ES-I3 (cell line): ENCODE measurements at regions not wholly inside any gene's neighbourhood (a gene's known extent, or its start where the extent isn't known, plus 50 kb on each side); places are given as distances from the start of the nearest gene placed in this dataset.

ENCODE experiments used
- H3K36me3 ChIP-seq: 2 replicates; pipeline ENCODE4 v1.6.1; 2013; ENCODE audit warnings: mild to moderate bottlenecking, low read length, control low read depth, moderate library complexity; ENCODE audit not compliant: insufficient read depth
- H3K4me1 ChIP-seq: 2 replicates; pipeline ENCODE4 v1.6.1; 2013; ENCODE audit warnings: mild to moderate bottlenecking, control low read depth, low read length; ENCODE audit not compliant: insufficient read depth
- H3K9ac ChIP-seq: 2 replicates; pipeline ENCODE4 v1.6.1; 2013; ENCODE audit warnings: low read depth, mild to moderate bottlenecking, low read length, moderate library complexity
- H3K9me3 ChIP-seq: 2 replicates; pipeline ENCODE4 v1.6.1; 2013; ENCODE audit warnings: mild to moderate bottlenecking, low read length, moderate library complexity; ENCODE audit not compliant: control insufficient read depth, insufficient read depth

GRCh38 chr18:41569867-41570266 is 385.2 kb upstream of the PIK3C3 start:
- H3K4me1 ChIP-seq: peaks cover 6% of the 10 kb centered on the region; the same call in 1 of the 2 replicates
- H3K9me3 ChIP-seq: no peaks in the 10 kb centered on the region
- H3K36me3 ChIP-seq: no peaks in the 10 kb centered on the region
- no peak overlapping the region for H3K9ac ChIP-seq

DNA sequence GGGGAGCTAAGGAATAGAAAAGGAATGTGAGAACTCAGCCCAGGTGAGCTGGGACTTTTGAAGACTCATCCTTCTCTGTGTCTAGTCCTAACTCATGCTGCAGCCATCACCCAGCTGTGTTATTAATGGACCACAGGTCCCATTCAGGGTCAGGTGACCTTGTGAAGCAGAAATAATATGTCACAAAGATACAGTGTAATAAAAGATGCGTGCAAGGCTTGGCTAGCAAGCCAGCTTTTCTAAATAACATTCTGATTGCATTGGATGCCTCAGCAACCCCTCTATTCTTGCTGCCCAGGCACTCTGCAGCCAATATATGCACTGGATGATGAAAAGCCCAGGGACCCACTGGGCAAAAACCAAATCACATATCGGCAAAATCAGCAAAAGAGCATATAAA is 393.1 kb upstream of the PIK3C3 start:
- Histone ChIP-seq H3K36me3 (no peaks in the 10 kb centered on the region), H3K9me3 (no peaks in the 10 kb centered on the region), H3K9ac (no peak overlapping the region), H3K4me1 (no peaks in the 10 kb centered on the region)

DNA sequence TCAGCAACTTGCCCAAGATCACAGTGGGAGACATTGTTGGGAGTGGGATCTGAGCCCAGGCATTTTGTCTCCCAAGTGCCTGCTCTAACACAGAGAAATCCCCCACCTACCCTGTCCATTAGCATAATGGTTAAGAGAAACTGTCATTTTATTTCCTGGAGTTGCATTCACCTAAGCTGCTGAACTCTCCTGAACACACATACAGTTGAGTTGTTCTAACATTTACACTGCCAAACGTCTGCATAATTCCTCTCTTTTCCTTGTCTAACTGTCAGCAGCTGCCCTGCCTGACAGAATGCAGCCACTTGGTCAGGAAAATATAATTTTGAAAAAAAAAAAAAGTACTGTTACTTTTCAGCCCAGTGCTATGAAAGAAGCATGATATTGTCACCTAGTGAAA is 396.3 kb upstream of the PIK3C3 start:
- H3K9ac ChIP-seq: no peak overlapping the region
- H3K36me3 ChIP-seq: no peaks in the 10 kb centered on the region
- H3K4me1 ChIP-seq: no peaks in the 10 kb centered on the region
- H3K9me3 ChIP-seq: no peaks in the 10 kb centered on the region

DNA sequence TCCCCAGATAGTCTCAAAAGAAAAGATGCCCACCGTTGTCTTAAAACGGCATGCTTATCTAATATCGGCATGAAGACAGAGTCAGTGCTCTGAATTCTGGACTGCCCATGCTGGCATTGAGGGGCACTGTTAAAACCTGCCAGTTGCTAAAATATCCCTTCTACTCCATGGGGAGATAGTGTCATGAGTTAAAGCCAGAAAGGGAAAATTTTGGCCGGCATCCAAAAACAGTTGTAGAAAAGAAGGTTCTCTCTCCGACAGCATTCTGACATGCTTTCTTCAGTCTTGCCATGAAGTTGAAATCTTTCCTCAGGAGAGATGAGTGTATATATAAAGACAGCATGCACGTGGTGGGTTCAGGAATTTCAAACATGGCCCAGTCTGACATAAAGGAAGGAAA is 401.3 kb upstream of the PIK3C3 start:
- no peaks in the 10 kb centered on the region for H3K36me3 ChIP-seq
- H3K4me1 ChIP-seq: no peaks in the 10 kb centered on the region
- no peaks in the 10 kb centered on the region for H3K9me3 ChIP-seq
- H3K9ac ChIP-seq: no peak overlapping the region

- Histone ChIP-seq H3K9ac (no peak overlapping the region), H3K36me3 (no peaks in the 10 kb centered on the region), H3K9me3 (no peaks in the 10 kb centered on the region), H3K4me1 (no peaks in the 10 kb centered on the region)
These were observed 406.3 kb upstream of the PIK3C3 start for GRCh38 chr18:41548521-41549260.

DNA sequence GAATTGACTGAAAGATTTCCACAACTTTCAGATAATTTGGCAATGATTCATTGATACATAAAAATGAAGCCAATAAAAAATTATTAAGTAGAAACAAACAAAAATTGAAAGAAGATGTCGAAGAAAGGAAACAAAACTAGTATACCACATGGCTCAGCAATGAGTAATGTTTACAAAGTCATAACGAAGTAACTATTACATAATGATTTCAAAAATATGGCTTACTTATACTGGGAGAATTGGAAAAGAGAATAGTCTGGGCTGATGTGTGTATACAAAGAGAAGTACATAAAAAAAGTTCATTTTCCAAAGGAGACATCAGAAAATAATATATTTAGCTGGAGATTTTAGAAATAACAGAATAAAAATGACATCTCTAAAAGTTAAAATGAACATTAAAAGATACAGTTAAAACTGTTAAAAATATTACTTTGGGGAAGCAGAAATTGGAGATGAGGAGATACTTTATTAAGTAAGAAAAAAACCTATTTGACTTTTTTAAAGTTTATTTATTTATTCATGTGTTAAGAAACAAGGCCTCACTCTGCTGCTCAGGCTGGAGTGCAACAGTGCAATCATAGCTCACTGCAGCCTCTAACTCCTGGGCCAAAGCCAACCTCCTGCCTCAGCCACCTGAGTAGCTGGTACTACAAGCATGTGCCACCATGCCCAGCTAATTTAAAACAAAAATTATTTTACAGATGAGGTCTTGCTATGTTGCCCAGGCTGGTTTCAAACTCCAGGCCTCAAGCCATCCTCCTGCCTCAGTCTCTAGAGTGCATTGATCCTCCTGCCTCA is 409.7 kb upstream of the PIK3C3 start:
- H3K4me1 ChIP-seq: no peaks in the 10 kb centered on the region
- H3K36me3 ChIP-seq: no peaks in the 10 kb centered on the region
- no peaks in the 10 kb centered on the region for H3K9me3 ChIP-seq
- no peak overlapping the region for H3K9ac ChIP-seq

DNA sequence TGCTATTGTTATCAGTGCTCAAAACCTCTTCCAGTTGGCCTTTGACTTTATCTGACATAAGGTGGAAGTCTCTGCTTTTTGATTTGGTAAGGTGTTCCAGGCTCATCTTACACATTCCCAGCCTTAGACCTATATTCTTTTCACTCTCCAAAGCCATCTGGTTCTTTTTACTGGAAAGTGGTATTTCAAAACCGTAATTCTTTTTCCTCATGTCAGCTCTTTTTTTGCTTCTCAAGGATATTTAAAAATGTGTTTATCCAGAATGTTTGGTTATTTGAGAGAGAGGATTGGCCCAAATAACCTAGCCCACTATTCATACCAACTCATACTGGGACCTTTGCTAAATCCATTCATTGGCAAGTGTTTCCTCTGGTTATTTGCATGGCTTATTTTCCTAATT is 411.2 kb upstream of the PIK3C3 start:
- H3K36me3 ChIP-seq: no peaks in the 10 kb centered on the region
- H3K9ac ChIP-seq: no peak overlapping the region

DNA sequence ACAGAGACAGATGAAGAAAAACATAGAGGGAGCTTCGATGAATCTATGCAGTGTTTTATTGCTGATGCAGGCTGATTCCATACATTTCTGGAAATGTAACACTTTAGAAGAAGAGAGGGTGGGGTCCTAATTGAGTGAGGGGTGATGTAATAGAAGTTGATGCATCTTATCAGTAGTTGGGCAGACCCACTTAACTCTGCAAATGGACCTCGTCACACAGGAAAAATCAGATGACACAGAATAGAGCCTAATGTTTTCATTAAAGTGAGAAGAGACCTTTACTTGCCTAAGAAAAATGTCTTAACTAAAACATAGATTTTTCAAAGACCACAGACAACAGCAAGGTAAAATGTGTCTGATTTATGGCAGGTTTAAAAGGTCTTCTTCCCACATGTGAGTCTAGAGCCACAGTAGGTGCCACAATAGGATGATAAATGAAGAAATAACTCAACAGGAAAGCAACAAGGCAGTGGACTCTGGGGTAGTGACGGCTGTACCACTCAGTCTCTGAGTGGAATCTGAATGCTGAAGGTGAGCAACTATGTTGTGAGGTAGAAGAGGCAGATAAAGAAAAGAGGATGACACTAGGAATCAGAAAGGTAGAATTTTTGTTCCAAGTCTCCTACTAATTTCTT is 414.7 kb upstream of the PIK3C3 start:
- no peaks in the 10 kb centered on the region for H3K36me3 ChIP-seq
- H3K9ac ChIP-seq: no peak overlapping the region
- no peaks in the 10 kb centered on the region for H3K4me1 ChIP-seq
- H3K9me3 ChIP-seq: no peaks in the 10 kb centered on the region

More for the DNA sequence above, 411.2 kb upstream of the PIK3C3 start:
- Histone ChIP-seq H3K4me1 (no peaks in the 10 kb centered on the region), H3K9me3 (no peaks in the 10 kb centered on the region)

- H3K9me3 ChIP-seq: no peaks in the 10 kb centered on the region
- peaks cover 3% of the 10 kb centered on the region for H3K4me1 ChIP-seq
- H3K36me3 ChIP-seq: no peaks in the 10 kb centered on the region
- H3K9ac ChIP-seq: no peak overlapping the region
These were observed 416.3 kb upstream of the PIK3C3 start for GRCh38 chr18:41538751-41539150.

- no peak overlapping the region for H3K9ac ChIP-seq
- H3K4me1 ChIP-seq: peaks cover 6% of the 10 kb centered on the region
- H3K36me3 ChIP-seq: no peaks in the 10 kb centered on the region
- no peaks in the 10 kb centered on the region for H3K9me3 ChIP-seq
These were observed 417.4 kb upstream of the PIK3C3 start for GRCh38 chr18:41537666-41538065.

DNA sequence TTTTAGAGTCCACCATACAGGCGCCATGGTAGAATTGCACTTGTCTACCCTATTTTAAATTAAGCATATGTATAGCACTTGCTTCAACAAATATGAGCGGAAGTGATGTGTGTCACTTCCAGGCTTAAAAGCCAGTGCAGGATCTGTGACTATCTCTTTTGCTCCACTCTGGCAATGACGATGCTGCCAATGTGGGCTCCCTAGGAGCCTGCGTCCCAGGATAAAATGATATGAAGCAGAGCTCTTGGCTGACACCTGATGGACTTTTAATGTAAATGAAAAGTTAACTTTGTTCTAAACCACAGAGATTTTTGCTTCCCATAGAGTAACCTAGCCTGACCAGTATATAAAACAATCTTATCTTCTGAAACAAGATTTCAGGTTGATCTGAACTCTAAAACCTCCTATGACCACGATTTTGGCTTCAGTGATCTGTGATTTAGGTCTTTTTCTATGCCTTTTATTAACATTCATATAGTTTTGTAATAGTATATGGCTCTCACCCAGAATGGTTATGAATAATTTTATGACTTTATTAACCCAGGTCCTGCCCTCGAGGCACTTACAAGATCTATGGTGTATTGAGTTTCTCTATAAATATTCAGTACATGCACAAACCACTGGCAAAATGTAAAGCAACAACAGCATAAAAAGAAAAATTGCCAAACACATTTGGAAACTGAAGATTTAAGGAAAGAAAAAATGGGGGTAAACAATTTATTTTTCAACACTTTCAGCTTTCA is 422.5 kb upstream of the PIK3C3 start:
- no peaks in the 10 kb centered on the region for H3K36me3 ChIP-seq

GRCh38 chr18:41530970-41531369 is 424.1 kb upstream of the PIK3C3 start:
- no peaks in the 10 kb centered on the region for H3K9me3 ChIP-seq
- H3K36me3 ChIP-seq: no peaks in the 10 kb centered on the region
- no peak overlapping the region for H3K9ac ChIP-seq
- H3K4me1 ChIP-seq: peaks cover 12% of the 10 kb centered on the region

More for the DNA sequence above, 422.5 kb upstream of the PIK3C3 start:
- H3K9me3 ChIP-seq: no peaks in the 10 kb centered on the region
- H3K4me1 ChIP-seq: peaks cover 12% of the 10 kb centered on the region
- no peak overlapping the region for H3K9ac ChIP-seq

DNA sequence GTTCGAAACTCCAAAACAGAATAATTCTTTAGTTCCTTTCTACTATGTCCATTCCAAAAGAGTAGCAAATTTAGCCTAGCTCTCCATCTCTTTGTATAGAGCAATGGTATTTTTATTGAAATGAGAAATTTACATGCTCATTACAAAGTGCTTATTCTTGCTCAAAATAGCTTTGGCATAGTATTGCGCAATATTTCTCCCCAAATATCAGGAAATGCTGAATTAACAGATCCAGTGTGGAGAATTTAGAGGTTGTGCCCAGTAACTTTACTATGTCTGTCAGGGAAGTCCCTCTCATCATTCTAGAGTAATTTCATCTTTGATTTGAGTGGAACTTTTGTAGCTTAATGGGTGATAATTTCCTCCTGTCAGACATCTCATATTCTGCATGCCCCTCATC is 425.9 kb upstream of the PIK3C3 start:
- Histone ChIP-seq H3K9me3 (no peaks in the 10 kb centered on the region), H3K4me1 (peaks cover 12% of the 10 kb centered on the region), H3K9ac (no peak overlapping the region), H3K36me3 (no peaks in the 10 kb centered on the region)

- Histone ChIP-seq H3K4me1 (peaks cover 6% of the 10 kb centered on the region; the same call in 1 of the 2 replicates), H3K36me3 (no peaks in the 10 kb centered on the region), H3K9me3 (no peaks in the 10 kb centered on the region), H3K9ac (no peak overlapping the region)
These were observed 429.0 kb upstream of the PIK3C3 start for GRCh38 chr18:41526054-41526453.
